ENCODE measurements at regions not wholly inside any gene's neighbourhood (a gene's known extent, or its start where the extent isn't known, plus 50 kb on each side); places are given as distances from the start of the nearest gene placed in this dataset.

GRCh38 chr5:96101358-96102089, 139.9 kb upstream of the ELL2 start:
- TF ChIP-seq CTCF (tag by site-specific recombination; IDR thresholded peaks at IDR 0.05) (no peak), KLF1 (tag by site-specific recombination; IDR thresholded peaks at IDR 0.05) (no peak), ZNF747 (tag by site-specific recombination; IDR thresholded peaks at IDR 0.05) (no peak), ZNF350 (tag by site-specific recombination; IDR thresholded peaks at IDR 0.05) (no peak), ZNF16 (tag by site-specific recombination; IDR thresholded peaks at IDR 0.05; ENCODE audit: low read depth) (no peak), ZNF530 (tag by site-specific recombination; IDR thresholded peaks at IDR 0.05; ENCODE audit: low read depth) (no peak), ZNF274 (IDR thresholded peaks at IDR 0.05; ENCODE audit: low read length) (no peak), ZNF274 (tag by site-specific recombination; IDR thresholded peaks at IDR 0.05; ENCODE audit: borderline replicate concordance) (no peak), ZBTB49 (tag by site-specific recombination; IDR thresholded peaks at IDR 0.05; ENCODE audit: low read depth) (no peak), WT1 (tag by site-specific recombination; IDR thresholded peaks at IDR 0.05) (no peak), PBX3 (CRISPR knock-in tag; IDR thresholded peaks at IDR 0.05) (no peak), ZBTB48 (tag by site-specific recombination; IDR thresholded peaks at IDR 0.05) (no peak), ZNF280D (tag by site-specific recombination; IDR thresholded peaks at IDR 0.05) (no peak)
